Keratinocyte (primary cell): ENCODE measurements at regions not wholly inside any gene's neighbourhood (a gene's known extent, or its start where the extent isn't known, plus 50 kb on each side); places are given as distances from the start of the nearest gene placed in this dataset.

ENCODE experiments used
- DNase-seq: peaks from one replicate; pipeline ENCODE4 v3.0.0-alpha.2; 2011; ENCODE audit warnings: low read depth, missing footprints, low spot score
- FAIRE-seq: peaks from 2 replicates; lab custom pipeline; 2011; peaks lifted over from hg19 to GRCh38; lab: Jason Lieb, UNC
- H2AFZ ChIP-seq: 2 replicates; pipeline ENCODE4 v1.6.0; 2012; ENCODE audit warnings: low read length, control low read depth, inconsistent platforms; ENCODE audit not compliant: control insufficient read depth
- H3K27ac ChIP-seq: 2 replicates; pipeline ENCODE4 v1.5.1; 2011; ENCODE audit warnings: low read length; ENCODE audit not compliant: control insufficient read depth, insufficient read depth
- H3K27me3 ChIP-seq: 3 replicates; pipeline ENCODE4 v1.6.0; 2011; ENCODE audit warnings: low read length; ENCODE audit not compliant: control insufficient read depth, insufficient read depth; ENCODE audit errors: extremely low read depth
- H3K36me3 ChIP-seq, 2 experiments: 2 replicates in 1 of 2; 3 replicates in 1 of 2; pipeline ENCODE4 v1.5.1; 2011; ENCODE audit warnings: low read length in 2 of 2, mild to moderate bottlenecking in 1 of 2; ENCODE audit not compliant: control insufficient read depth in 2 of 2, insufficient read depth in 2 of 2; ENCODE audit errors: extremely low read depth in 1 of 2
- H3K4me1 ChIP-seq: 3 replicates; pipeline ENCODE4 v1.5.1; 2011; ENCODE audit warnings: low read length; ENCODE audit not compliant: control insufficient read depth, insufficient read depth; ENCODE audit errors: extremely low read depth
- H3K4me2 ChIP-seq: 3 replicates; pipeline ENCODE4 v1.6.0; 2011; ENCODE audit warnings: low read depth, low read length; ENCODE audit not compliant: control insufficient read depth, insufficient read depth; ENCODE audit errors: extremely low read depth
- H3K4me3 ChIP-seq, 3 experiments: fragments of 200-600 bp in 1 of 3; sonication (generic) in 1 of 3; 2 replicates in 2 of 3; 3 replicates in 1 of 3; pipeline ENCODE4 v1.5.1; 2011 to 2016; ENCODE audit warnings: low read length in 3 of 3, mild to moderate bottlenecking in 3 of 3, control low read depth in 2 of 3, inconsistent platforms in 1 of 3, low read depth in 1 of 3, mixed read lengths in 1 of 3, mixed run types in 1 of 3, moderate library complexity in 1 of 3; ENCODE audit not compliant: control insufficient read depth in 2 of 3, insufficient read depth in 2 of 3; ENCODE audit errors: extremely low read depth in 1 of 3
- H3K79me2 ChIP-seq: 2 replicates; pipeline ENCODE4 v1.6.0; 2012; ENCODE audit warnings: low read length; ENCODE audit not compliant: control insufficient read depth, insufficient read depth
- H3K9ac ChIP-seq: 3 replicates; pipeline ENCODE4 v1.6.0; 2011; ENCODE audit warnings: low read length; ENCODE audit not compliant: control insufficient read depth, insufficient read depth; ENCODE audit errors: extremely low read depth
- H3K9me1 ChIP-seq: 3 replicates; pipeline ENCODE4 v1.6.0; 2011; ENCODE audit warnings: low read length; ENCODE audit not compliant: control insufficient read depth, insufficient read depth; ENCODE audit errors: extremely low read depth
- H3K9me3 ChIP-seq: 2 replicates; pipeline ENCODE4 v1.5.1; 2012; ENCODE audit warnings: low read depth, low read length; ENCODE audit not compliant: control insufficient read depth
- H4K20me1 ChIP-seq: 3 replicates; pipeline ENCODE4 v1.6.0; 2011; ENCODE audit warnings: low read length; ENCODE audit not compliant: control insufficient read depth, insufficient read depth; ENCODE audit errors: extremely low read depth
- CTCF ChIP-seq, 3 experiments: IDR thresholded peaks in 1 of 3; conservative IDR thresholded peaks in 1 of 3; optimal IDR thresholded peaks in 1 of 3; 2 replicates in 2 of 3; 3 replicates in 1 of 3; pipeline versions ENCODE3 to v1.5.1; 2011; ENCODE audit warnings: low read length in 3 of 3, mild to moderate bottlenecking in 3 of 3, moderate library complexity in 2 of 3, control low read depth in 1 of 3, inconsistent platforms in 1 of 3; ENCODE audit not compliant: insufficient read depth in 2 of 3; ENCODE audit errors: extremely low read depth in 1 of 3
- EZH2 ChIP-seq: IDR thresholded peaks from one replicate; pipeline ENCODE4 v1.6.1; 2012; ENCODE audit warnings: inconsistent platforms, mild to moderate bottlenecking, low read length, moderate library complexity
- dilution Hi-C: fragments of 300-500 bp; cut with MboI; formaldehyde crosslinking; loops from one replicate; pipeline ENCODE4 v1.7.0; 2020; ENCODE audit warnings: low sequenced_read_pairs; ENCODE audit not compliant: extremely low pct_ligation_motif_present

GRCh38 chr7:12069757-12070156, 141.3 kb upstream of the TMEM106B start:
- H3K4me1 ChIP-seq = no peaks in the 10 kb centered on the region
- no peak overlapping the region for H3K4me3 ChIP-seq
- H3K9ac ChIP-seq = no peak overlapping the region
- FAIRE-seq (no peak), DNase-seq (no peak)
- no peaks in the 10 kb centered on the region for H3K27me3 ChIP-seq
- no peaks in the 10 kb centered on the region for H3K9me1 ChIP-seq
- H2AFZ ChIP-seq = no peak overlapping the region
- dilution Hi-C loops = no loop called here
- H3K79me2 ChIP-seq = no peaks in the 10 kb centered on the region
- TF ChIP-seq CTCF (optimal IDR thresholded peaks at IDR 0.05 in 1 of 3, IDR thresholded peaks at IDR 0.05 in 1 of 3, conservative IDR thresholded peaks at IDR 0.05 in 1 of 3; ENCODE audit: extremely low read depth in 1 of 3, insufficient read depth in 2 of 3, low read length in 3 of 3) = no peak
- TF ChIP-seq EZH2 = no peak
- no peaks in the 10 kb centered on the region for H3K36me3 ChIP-seq
- no peaks in the 10 kb centered on the region for H3K9me3 ChIP-seq
- H4K20me1 ChIP-seq = no peaks in the 10 kb centered on the region
- no peak overlapping the region for H3K4me2 ChIP-seq
- H3K27ac ChIP-seq = no peak overlapping the region

- Histone ChIP-seq H3K4me1 (no peaks in the 10 kb centered on the region), H4K20me1 (no peaks in the 10 kb centered on the region), H3K79me2 (no peaks in the 10 kb centered on the region), H3K4me2 (no peak overlapping the region), H2AFZ (no peak overlapping the region), H3K27me3 (no peaks in the 10 kb centered on the region), H3K27ac (no peak overlapping the region), H3K9me1 (no peaks in the 10 kb centered on the region), H3K36me3 (no peaks in the 10 kb centered on the region), H3K4me3 (no peak overlapping the region), H3K9ac (no peak overlapping the region), H3K9me3 (peaks cover 2% of the 10 kb centered on the region)
- no peak for DNase-seq
- no peak for FAIRE-seq
- dilution Hi-C loops = no loop called here
- TF ChIP-seq CTCF (optimal IDR thresholded peaks at IDR 0.05 in 1 of 3, IDR thresholded peaks at IDR 0.05 in 1 of 3, conservative IDR thresholded peaks at IDR 0.05 in 1 of 3; ENCODE audit: extremely low read depth in 1 of 3, insufficient read depth in 2 of 3, low read length in 3 of 3) = no peak
These were observed 136.2 kb upstream of the TMEM106B start for GRCh38 chr7:12074889-12075288.
